ENCODE measurements at regions not wholly inside any gene's neighbourhood (a gene's known extent, or its start where the extent isn't known, plus 50 kb on each side); places are given as distances from the start of the nearest gene placed in this dataset.

GRCh38 chr12:77471801-77472200 lies 358.9 kb upstream of the NAV3 start:
- in situ Hi-C loops (cut with MboI) = no loop called here
- TF ChIP-seq ZBTB26 (CRISPR knock-in tag; IDR thresholded peaks at IDR 0.05) (no peak), SAFB (IDR thresholded peaks at IDR 0.05; ENCODE audit: borderline replicate concordance, low read depth, low read length) (no peak), POLR2B (IDR thresholded peaks at IDR 0.05; ENCODE audit: low read depth, partially characterized antibody) (no peak), CHD1 (IDR thresholded peaks at IDR 0.05; ENCODE audit: low read length) (no peak), ZNF140 (CRISPR knock-in tag; IDR thresholded peaks at IDR 0.05) (no peak), E2F1 (CRISPR knock-in tag; IDR thresholded peaks at IDR 0.05) (no peak), ZZZ3 (IDR thresholded peaks at IDR 0.05) (no peak)
- TF ChIP-seq, protein P1, sequence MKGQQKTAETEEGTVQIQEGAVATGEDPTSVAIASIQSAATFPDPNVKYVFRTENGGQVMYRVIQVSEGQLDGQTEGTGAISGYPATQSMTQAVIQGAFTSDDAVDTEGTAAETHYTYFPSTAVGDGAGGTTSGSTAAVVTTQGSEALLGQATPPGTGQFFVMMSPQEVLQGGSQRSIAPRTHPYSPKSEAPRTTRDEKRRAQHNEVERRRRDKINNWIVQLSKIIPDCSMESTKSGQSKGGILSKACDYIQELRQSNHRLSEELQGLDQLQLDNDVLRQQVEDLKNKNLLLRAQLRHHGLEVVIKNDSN (CRISPR knock-in tag; IDR thresholded peaks at IDR 0.05) = no peak
- BruUV-seq (replicated peaks) = no TSS peak

More at GRCh38 chr12:77471801-77472200, 358.9 kb upstream of the NAV3 start:
- ChIA-PET POLR2A (no interaction called here), CTCF (ENCODE audit: low intra/inter-chr PET ratio) (no interaction called here)
- intact Hi-C loops (cut with micrococcal nuclease) = no loop called here
- Histone ChIP-seq H3K27me3 (ENCODE audit: control insufficient read depth in 2 of 2, insufficient read depth in 2 of 2, low read length in 2 of 2) (no peaks in the 10 kb centered on the region), H3K4me2 (ENCODE audit: insufficient read depth, low read length) (no peak overlapping the region), H3K27ac (ENCODE audit: extremely low read depth, low read depth, low read length) (no peak overlapping the region), H3K9me3 (replicated peaks; ENCODE audit: control insufficient read depth, insufficient read depth, low read depth, low read length) (no peaks in the 10 kb centered on the region), H3K4me3 (no peak overlapping the region), H2AFZ (ENCODE audit: low read depth, low read length) (no peak overlapping the region), H3K9me1 (ENCODE audit: control insufficient read depth, insufficient read depth, low read length) (no peaks in the 10 kb centered on the region), H4K20me1 (replicated peaks; ENCODE audit: control insufficient read depth, insufficient read depth, low read length) (no peaks in the 10 kb centered on the region), H3K79me2 (ENCODE audit: control insufficient read depth, insufficient read depth, low read length) (no peaks in the 10 kb centered on the region), H3K9ac (ENCODE audit: insufficient read depth in 1 of 2, low read depth in 2 of 2, low read length in 2 of 2) (no peak overlapping the region), H3K4me1 (replicated peaks in 1 of 2; ENCODE audit: control insufficient read depth in 2 of 2, insufficient read depth in 2 of 2, low read length in 2 of 2) (no peaks in the 10 kb centered on the region), H3K36me3 (ENCODE audit: control insufficient read depth, insufficient read depth, low read length) (no peaks in the 10 kb centered on the region)
- ATAC-seq = no peak
- no peak for FAIRE-seq
- WGBS (ENCODE audit: insufficient coverage, low coverage, missing lambda C conversion rate) = 16% methylated on average over 1 of the region's 1 CpG
- DNase-seq (ENCODE audit: extremely low read depth in 1 of 4, low spot score in 3 of 4) = no peak
